ENCODE measurements at regions not wholly inside any gene's neighbourhood (a gene's known extent, or its start where the extent isn't known, plus 50 kb on each side); places are given as distances from the start of the nearest gene placed in this dataset.

DNA sequence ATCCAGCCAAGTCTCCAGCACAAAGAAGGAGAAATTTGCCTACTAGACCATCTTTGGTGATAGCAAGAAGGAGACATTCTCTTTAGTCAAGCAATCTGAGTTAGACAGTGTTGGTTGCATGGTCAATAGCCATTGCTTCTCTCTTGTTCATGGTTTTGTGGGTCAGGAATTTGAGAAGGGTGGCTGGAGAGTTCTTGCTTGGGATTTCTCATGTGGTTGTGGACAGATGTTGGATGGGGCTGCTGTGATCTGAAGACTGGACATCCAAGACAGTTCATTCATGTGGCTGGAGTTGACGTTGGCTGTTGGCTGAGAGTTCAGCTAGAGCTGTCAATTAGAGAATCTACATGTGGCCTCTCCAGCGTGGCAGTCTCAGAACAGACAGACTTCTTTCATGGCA lies 322.3 kb upstream of the PRDM1 start:
- H3K4me3 ChIP-seq (replicated peaks; ENCODE audit: low read depth, low read length) = no peak overlapping the region
- DNase-seq (ENCODE audit: low read depth) = no peak
- TF ChIP-seq, protein P1, sequence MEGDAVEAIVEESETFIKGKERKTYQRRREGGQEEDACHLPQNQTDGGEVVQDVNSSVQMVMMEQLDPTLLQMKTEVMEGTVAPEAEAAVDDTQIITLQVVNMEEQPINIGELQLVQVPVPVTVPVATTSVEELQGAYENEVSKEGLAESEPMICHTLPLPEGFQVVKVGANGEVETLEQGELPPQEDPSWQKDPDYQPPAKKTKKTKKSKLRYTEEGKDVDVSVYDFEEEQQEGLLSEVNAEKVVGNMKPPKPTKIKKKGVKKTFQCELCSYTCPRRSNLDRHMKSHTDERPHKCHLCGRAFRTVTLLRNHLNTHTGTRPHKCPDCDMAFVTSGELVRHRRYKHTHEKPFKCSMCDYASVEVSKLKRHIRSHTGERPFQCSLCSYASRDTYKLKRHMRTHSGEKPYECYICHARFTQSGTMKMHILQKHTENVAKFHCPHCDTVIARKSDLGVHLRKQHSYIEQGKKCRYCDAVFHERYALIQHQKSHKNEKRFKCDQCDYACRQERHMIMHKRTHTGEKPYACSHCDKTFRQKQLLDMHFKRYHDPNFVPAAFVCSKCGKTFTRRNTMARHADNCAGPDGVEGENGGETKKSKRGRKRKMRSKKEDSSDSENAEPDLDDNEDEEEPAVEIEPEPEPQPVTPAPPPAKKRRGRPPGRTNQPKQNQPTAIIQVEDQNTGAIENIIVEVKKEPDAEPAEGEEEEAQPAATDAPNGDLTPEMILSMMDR (IDR thresholded peaks at IDR 0.05; ENCODE audit: low read length, missing control alignments) = no peak

DNA sequence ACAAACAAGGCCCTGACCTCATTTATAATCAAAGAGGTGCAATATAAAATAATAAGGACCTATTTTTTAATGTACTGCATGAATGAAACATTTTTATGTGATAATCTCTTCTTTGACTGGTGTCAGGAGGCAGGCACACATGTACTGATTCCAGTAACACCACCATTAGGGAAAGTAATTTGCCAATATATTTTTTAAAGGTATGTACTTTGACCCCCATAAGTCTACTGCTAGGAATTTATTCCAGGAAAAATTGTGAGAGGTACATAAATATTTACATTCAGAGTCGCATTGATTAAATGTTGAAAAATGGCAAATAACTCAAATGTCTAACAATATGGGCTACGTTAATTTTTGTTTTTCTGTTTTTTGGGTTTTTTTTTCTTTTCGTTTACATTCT lies 325.4 kb upstream of the PRDM1 start:
- DNase-seq (ENCODE audit: low read depth) = no peak
- TF ChIP-seq, protein P1 (IDR thresholded peaks at IDR 0.05; ENCODE audit: low read length, missing control alignments) = no peak
- H3K4me3 ChIP-seq (replicated peaks; ENCODE audit: low read depth, low read length) = no peak overlapping the region

DNA sequence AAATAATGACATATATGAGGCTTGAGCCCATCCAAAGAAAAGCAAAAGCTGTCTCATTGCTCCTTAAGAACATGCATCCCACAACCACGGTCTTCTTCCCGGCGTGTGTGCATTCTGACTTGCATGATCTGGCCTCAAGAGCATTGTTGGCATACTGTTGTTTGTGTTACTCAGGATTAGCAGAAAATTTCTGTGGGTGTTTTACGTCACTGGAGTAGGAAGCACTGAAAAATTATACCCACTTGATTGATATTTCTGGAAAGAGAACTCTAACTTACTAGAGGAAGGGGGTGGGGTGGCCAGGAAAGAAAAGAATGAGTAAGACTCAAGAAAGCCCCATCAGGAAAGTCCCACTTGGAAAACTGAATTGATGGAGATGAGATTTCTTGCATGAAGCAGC lies 326.2 kb upstream of the PRDM1 start:
- peak; percentile 12 for DNase-seq (ENCODE audit: low read depth)
- H3K4me3 ChIP-seq (replicated peaks; ENCODE audit: low read depth, low read length) = no peak overlapping the region
- TF ChIP-seq, protein P1 (IDR thresholded peaks at IDR 0.05; ENCODE audit: low read length, missing control alignments) = no peak

DNA sequence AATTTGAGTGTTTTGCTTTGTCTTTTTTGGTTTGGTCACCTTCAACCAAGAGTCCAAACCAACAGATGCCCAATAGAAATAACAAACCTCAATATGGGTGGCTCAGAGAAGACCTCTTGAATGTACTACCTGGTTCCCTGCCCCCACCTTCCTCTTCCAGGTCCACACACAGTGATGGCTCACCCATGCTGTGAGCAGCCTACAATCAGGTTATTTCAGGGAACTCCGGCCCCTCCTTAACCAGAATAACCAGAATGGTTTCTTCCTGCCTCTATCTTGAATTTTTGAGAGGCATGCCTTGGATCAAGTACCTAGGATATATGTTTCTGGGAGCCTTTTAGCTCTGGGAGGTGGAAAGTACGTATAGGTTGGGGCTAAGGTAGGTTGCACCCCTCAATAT lies 327.1 kb upstream of the PRDM1 start:
- TF ChIP-seq, protein P1 (IDR thresholded peaks at IDR 0.05; ENCODE audit: low read length, missing control alignments) = no peak
- DNase-seq (ENCODE audit: low read depth) = no peak
- no peak overlapping the region for H3K4me3 ChIP-seq (replicated peaks; ENCODE audit: low read depth, low read length)

DNA sequence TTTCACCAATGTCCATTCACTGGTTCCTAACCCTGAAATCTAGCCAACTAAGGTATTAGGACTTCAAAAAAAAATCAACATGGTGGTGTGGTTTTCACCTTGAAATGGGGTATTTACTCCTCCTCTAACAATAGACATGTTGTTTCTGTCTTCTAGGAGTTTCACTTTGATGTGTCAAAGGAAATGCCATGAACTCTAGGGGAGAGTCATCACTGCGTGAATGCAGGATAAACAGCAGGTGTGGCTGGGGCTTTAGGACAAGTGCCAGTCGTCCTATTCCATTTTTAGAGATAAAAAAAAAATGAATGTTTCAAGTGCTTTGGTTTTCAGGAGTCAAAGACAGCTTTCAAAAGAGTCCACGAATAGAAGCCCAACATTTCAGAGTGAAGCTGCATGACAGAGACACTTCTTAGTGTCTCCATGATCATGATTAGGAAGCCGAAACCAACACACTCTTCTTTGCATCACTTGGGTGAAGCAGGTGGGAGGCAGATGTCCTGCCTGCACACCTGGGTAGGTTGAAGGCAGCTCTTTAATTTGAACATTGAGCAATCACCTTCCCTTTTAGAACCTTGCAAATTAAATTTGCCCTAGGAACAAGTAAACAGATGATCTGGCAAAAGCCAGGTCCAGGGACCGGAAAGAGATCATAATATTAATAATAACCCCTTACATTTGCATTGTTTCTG lies 328.5 kb upstream of the PRDM1 start:
- TF ChIP-seq, protein P1 (IDR thresholded peaks at IDR 0.05; ENCODE audit: low read length, missing control alignments) = no peak
- H3K4me3 ChIP-seq (replicated peaks; ENCODE audit: low read depth, low read length) = no peak overlapping the region
- no peak for DNase-seq (ENCODE audit: low read depth)

DNA sequence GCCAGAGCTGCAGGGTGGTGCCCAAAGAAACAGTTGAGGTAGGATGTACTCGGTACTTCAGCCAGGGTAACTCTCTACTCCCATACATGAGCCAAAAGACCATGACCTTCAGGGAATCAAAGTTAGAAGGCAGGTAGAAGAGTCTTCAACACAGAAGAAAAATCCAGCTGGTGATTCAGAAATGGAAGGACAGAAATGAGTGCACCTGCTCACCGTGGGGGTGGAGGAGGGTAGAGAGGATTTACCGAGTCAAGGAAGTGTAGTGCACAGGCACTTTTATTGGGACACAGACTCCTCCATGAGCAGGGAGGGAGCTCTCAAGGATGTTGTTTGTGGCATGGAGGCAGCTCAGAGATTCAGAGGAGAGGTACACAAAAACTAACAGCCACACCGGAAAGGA lies 330.3 kb upstream of the PRDM1 start:
- no peak for DNase-seq (ENCODE audit: low read depth)
- no peak overlapping the region for H3K4me3 ChIP-seq (replicated peaks; ENCODE audit: low read depth, low read length)
- TF ChIP-seq, protein P1 (IDR thresholded peaks at IDR 0.05; ENCODE audit: low read length, missing control alignments) = no peak

DNA sequence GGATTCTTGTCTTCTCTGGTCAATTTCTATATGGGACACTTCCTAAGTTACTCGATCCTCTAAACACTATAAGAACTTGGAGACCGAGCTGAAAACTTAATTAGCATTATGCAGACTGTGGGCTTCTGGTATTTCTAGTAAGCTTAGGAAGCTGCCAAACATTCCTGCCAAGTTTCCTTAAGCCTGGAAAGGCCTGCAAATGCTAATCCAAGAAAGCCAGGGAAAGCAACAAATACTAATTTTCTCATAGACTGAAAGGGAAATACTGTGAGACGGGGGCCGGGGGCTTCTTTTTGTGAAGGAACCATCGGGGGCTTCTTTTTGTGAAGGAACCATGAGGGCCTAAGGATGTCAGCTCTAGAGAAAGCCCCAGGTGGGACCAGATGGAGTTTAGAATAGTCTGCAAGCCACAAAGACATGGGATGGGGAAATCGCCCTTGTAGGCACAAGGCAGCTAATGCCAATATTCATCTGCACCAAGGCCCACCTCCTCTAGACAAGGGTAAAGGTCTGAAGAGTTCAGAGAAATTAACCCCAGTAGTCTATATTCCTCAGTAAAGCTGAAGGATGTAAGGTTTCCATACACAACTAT lies 332.4 kb upstream of the PRDM1 start:
- TF ChIP-seq, protein P1 (IDR thresholded peaks at IDR 0.05; ENCODE audit: low read length, missing control alignments) = no peak

More for the DNA sequence above, 332.4 kb upstream of the PRDM1 start:
- DNase-seq (ENCODE audit: low read depth) = no peak
- H3K4me3 ChIP-seq (replicated peaks; ENCODE audit: low read depth, low read length) = no peak overlapping the region

Data from fibroblast of pulmonary artery (primary cell).